Peyer's patch (tissue), 4 donors: ENCODE measurements at regions not wholly inside any gene's neighbourhood (a gene's known extent, or its start where the extent isn't known, plus 50 kb on each side); places are given as distances from the start of the nearest gene placed in this dataset.

Experiments used
- DNase-seq, 3 donors: peaks; one replicate each; pipeline ENCODE4 v3.0.0-alpha.2; 2017 to 2019
- H3K27ac ChIP-seq, 4 donors: fragments of 200-600 bp; sonication (generic); one replicate each; pipeline ENCODE4 v1.5.1; 2016 to 2019
- H3K27me3 ChIP-seq, 2 donors: fragments of 200-600 bp; sonication (generic); one replicate each; pipeline ENCODE4 v1.5.1; 2019
- H3K36me3 ChIP-seq, 3 donors: fragments of 200-600 bp; sonication (generic); one replicate each; pipeline ENCODE4 v1.5.1; 2016 to 2019
- H3K4me1 ChIP-seq, 4 donors: fragments of 200-600 bp; sonication (generic); one replicate each; pipeline ENCODE4 v1.5.1; 2016 to 2019
- H3K4me3 ChIP-seq, 4 donors: fragments of 200-600 bp; sonication (generic); 1 replicate in 3 of 4; 2 replicates in 1 of 4; pipeline ENCODE4 v1.5.1; 2016 to 2019; ENCODE audit warnings: mild to moderate bottlenecking in 1 of 4
- H3K9me3 ChIP-seq, 4 donors: fragments of 200-600 bp; sonication (generic); one replicate each; pipeline ENCODE4 v1.5.1; 2016 to 2019; ENCODE audit warnings: mild to moderate bottlenecking in 1 of 4
- POLR2A ChIP-seq, 2 donors: fragments of 450-650 bp; IDR thresholded peaks; one replicate each; pipeline ENCODE4 v1.5.1; 2017; ENCODE audit warnings: antibody characterized with exemption in 2 of 2, mild to moderate bottlenecking in 2 of 2, moderate library complexity in 2 of 2
- TF ChIP-seq, protein P1 (sequence below), 6 experiments: fragments of 450-650 bp in 4 of 6; fragments of 200-600 bp in 2 of 6; sonication (generic) in 1 of 6; IDR thresholded peaks; one replicate each; pipeline ENCODE4 v1.5.1; 2017 to 2019; ENCODE audit warnings: antibody characterized with exemption in 6 of 6, mild to moderate bottlenecking in 3 of 6, moderate library complexity in 1 of 6

DNA sequence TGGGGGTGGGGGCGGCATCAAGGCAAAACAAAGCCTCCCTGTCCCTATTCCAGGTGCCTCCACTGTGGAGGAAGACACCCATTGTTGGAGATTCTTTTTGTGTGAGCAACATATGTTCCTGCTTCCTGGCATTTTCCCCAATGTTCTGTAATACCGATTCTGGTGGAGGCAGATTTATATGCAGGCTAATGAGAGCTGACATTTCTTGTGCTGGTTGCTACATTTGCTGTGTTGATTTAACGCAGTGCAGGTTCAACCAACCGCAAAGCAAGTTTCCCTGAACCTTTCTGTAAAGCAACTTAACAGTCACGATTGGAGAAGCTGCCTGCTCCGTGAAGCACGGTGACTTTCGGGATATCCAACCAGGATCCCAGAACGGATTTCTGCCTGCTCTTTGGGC is 260.5 kb downstream of the CBLN1 start:
- Histone ChIP-seq H3K4me1 (no peaks in the 10 kb centered on the region), H3K36me3 (no peaks in the 10 kb centered on the region), H3K27me3 (no peaks in the 10 kb centered on the region), H3K9me3 (no peaks in the 10 kb centered on the region), H3K27ac (no peak overlapping the region), H3K4me3 (no peak overlapping the region)
- TF ChIP-seq, protein P1, sequence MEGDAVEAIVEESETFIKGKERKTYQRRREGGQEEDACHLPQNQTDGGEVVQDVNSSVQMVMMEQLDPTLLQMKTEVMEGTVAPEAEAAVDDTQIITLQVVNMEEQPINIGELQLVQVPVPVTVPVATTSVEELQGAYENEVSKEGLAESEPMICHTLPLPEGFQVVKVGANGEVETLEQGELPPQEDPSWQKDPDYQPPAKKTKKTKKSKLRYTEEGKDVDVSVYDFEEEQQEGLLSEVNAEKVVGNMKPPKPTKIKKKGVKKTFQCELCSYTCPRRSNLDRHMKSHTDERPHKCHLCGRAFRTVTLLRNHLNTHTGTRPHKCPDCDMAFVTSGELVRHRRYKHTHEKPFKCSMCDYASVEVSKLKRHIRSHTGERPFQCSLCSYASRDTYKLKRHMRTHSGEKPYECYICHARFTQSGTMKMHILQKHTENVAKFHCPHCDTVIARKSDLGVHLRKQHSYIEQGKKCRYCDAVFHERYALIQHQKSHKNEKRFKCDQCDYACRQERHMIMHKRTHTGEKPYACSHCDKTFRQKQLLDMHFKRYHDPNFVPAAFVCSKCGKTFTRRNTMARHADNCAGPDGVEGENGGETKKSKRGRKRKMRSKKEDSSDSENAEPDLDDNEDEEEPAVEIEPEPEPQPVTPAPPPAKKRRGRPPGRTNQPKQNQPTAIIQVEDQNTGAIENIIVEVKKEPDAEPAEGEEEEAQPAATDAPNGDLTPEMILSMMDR (IDR thresholded peaks at IDR 0.05): no peak
- no peak for DNase-seq

DNA sequence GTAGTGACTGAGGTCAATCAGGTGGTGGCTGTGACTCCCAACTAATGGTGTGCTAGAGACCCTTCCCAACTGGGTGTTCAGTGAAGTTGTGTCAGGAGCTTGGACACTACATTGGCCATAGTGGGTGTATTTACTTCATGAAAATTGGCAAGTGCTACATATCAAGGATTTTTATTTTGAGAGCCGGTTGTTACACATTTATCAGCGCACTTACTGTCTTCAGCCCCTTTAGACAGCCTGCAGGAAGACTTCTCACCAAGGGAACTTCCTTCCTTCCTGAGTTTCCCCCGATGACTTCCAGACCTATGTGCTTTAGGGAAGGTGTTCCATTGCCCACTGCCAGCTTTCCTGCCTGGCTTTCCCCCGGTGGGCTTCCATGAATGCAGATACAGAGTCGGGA is 261.2 kb downstream of the CBLN1 start:
- no peaks in the 10 kb centered on the region for H3K4me1 ChIP-seq
- H3K36me3 ChIP-seq: no peaks in the 10 kb centered on the region
- no peak for TF ChIP-seq POLR2A (IDR thresholded peaks at IDR 0.05)
- TF ChIP-seq, protein P1 (IDR thresholded peaks at IDR 0.05): no peak
- no peak overlapping the region for H3K27ac ChIP-seq
- H3K4me3 ChIP-seq: no peak overlapping the region
- no peak for DNase-seq
- no peaks in the 10 kb centered on the region for H3K27me3 ChIP-seq
- H3K9me3 ChIP-seq: no peaks in the 10 kb centered on the region

DNA sequence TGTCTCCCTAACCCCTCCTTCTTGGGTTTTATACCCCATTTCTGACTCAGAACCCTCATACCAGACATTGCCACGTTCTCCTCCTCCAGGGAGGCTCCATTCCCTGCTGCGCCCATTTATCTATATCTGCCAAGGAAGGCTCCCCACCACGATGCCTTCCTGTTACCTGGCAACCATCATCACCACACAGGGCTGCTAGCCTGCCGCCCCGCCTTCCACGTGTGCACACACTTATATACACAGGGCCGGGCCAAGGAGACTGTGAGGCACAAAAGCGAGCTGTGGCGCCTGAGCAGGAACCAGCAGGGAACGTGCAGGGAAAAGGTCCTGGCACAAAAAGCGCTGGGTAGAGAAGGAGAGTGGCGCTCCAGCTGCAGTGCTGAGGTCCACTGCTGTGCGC is 261.8 kb downstream of the CBLN1 start:
- Histone ChIP-seq H3K4me1 (no peaks in the 10 kb centered on the region), H3K36me3 (no peaks in the 10 kb centered on the region), H3K27ac (no peak overlapping the region), H3K9me3 (no peaks in the 10 kb centered on the region), H3K4me3 (no peak overlapping the region), H3K27me3 (no peaks in the 10 kb centered on the region)
- DNase-seq: no peak
- TF ChIP-seq POLR2A (IDR thresholded peaks at IDR 0.05): no peak
- TF ChIP-seq, protein P1 (IDR thresholded peaks at IDR 0.05): no peak

DNA sequence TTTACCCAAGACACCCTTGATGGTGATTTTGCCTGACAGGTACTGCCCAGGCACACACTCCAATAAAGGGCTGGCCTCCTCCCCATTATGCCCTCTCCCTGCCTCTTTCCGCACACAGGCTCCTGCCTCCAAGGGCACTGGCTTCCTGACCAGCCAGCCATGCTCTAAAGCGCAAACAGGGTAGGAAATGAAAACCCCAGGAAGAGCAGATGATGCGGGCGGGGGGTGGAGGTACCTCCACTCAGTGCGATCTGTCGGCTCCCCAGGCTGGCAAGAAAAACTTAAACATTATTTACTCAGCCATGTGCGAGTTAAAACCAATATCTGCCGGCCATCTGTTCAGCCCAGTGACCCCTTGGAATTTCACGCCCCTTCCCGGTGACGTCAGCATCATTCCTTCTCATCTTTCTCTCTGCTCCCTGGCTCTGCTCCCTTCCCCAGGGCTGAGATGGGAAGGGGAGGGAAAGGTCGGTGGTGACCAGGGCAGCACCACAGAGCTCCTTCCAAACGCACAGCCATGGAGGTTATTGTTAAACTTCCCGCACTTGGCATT is 262.5 kb downstream of the CBLN1 start:
- no peak overlapping the region for H3K4me3 ChIP-seq
- H3K36me3 ChIP-seq: no peaks in the 10 kb centered on the region
- DNase-seq: no peak
- TF ChIP-seq, protein P1 (IDR thresholded peaks at IDR 0.05): no peak
- no peak for TF ChIP-seq POLR2A (IDR thresholded peaks at IDR 0.05)
- H3K27ac ChIP-seq: no peak overlapping the region
- no peaks in the 10 kb centered on the region for H3K27me3 ChIP-seq
- no peaks in the 10 kb centered on the region for H3K4me1 ChIP-seq
- no peaks in the 10 kb centered on the region for H3K9me3 ChIP-seq

DNA sequence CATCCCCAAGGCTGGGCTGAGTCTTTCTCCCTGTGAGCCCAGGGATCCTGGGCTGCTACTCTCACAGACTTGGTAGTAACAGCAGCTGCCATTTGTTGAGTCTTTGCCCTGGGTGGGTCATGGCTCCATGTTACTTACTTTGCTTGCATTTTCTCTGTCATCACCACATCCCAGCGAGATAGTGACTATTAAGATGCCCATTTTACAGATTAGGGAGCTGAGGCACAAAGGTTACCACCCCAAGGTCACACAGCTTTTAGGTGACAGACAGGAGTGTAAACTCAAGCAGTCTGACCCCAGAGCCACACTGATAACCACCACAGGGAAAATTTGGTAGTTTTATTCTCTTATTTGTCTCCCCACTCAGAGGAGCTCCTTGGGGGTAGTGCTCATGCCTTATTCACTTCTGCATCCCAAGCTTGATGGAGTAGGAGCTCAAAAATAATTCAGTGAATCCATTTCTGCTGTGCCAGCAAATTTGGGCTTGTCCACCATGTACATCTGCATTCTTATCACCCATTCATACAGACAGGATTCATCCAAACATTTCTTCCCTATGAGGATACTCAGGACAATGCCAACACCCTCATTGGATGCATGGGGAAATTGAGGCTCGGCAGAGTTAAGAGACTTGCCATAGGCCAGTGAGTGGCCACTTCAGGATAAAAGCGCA is 263.2 kb downstream of the CBLN1 start:
- Histone ChIP-seq H3K36me3 (no peaks in the 10 kb centered on the region), H3K27me3 (no peaks in the 10 kb centered on the region), H3K27ac (no peak overlapping the region), H3K4me3 (no peak overlapping the region), H3K4me1 (no peaks in the 10 kb centered on the region), H3K9me3 (no peaks in the 10 kb centered on the region)
- DNase-seq: no peak
- TF ChIP-seq, protein P1 (IDR thresholded peaks at IDR 0.05): no peak
- TF ChIP-seq POLR2A (IDR thresholded peaks at IDR 0.05): no peak
